GM18505 (cell line): ENCODE measurements at regions not wholly inside any gene's neighbourhood (a gene's known extent, or its start where the extent isn't known, plus 50 kb on each side); places are given as distances from the start of the nearest gene placed in this dataset.

ENCODE experiments used
- ATAC-seq: cut with Tn5 transposase; IDR thresholded peaks from one replicate; pipeline ENCODE4 v1.9.1; 2021; ENCODE audit not compliant: unreplicated experiment
- POLR2A ChIP-seq: IDR thresholded peaks from 4 replicates; pipeline ENCODE4 v1.6.1; 2011; ENCODE audit warnings: borderline replicate concordance; ENCODE audit not compliant: insufficient read depth, insufficient read length; ENCODE audit errors: extremely low read depth

DNA sequence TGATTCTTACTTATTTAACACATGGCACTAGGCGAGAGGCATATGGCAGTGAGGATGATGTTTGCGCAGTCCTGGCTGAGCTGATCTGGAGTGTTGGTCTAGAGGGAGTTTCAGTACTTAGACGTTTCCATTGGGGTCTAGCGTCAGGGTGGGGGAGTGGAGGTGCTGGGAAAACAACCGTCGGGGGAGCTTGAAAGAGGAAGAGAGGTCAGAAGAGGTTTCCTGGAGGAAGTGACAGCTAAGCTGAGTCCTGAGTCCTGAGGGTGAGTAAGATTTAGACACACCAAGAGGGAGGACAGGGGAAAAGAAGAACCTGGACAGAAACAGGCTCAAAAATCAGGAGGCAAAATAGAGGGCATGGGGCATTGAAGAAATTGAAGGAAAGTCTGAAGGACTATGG, 81.4 kb downstream of the ALOX5AP start:
- TF ChIP-seq POLR2A: no peak
- ATAC-seq: no peak

GRCh38 chr13:30818323-30818960, 83.1 kb downstream of the ALOX5AP start:
- no peak for ATAC-seq
- no peak for TF ChIP-seq POLR2A

DNA sequence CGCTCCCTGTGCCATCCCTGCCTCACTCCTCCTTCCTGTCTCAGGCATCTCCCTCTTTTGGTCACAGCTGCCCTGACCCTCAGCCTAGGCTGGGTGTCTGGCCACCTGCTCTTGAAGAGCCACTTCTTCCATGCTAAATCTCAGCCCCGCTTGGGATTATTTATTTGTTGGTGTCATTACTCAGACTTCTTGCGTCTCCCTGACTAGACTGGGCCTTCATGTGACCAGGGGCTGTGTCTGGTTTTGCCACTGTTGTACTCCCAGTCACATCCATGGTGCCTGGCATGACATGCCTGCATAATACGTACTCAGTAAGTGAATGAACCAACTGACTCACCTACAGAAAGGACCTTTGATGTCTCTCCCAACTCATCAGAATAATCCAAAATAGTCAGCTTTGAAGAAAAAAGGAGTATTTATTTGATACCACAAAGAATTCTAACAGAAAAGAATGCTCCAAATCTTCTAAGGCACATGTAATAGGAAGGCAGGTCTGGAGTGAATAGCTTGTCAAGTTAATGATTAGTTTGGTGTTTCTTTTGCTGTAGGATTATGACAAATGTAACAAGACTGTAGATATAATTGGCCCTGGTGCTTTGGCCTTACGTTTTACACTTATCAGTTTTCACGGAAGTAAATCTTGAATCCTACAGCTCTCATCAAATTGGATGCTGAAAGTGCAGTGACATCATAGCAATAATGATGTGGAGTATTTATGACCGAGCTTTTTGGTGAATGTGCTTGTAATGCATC, 84.0 kb downstream of the ALOX5AP start:
- TF ChIP-seq POLR2A: no peak
- ATAC-seq: no peak

DNA sequence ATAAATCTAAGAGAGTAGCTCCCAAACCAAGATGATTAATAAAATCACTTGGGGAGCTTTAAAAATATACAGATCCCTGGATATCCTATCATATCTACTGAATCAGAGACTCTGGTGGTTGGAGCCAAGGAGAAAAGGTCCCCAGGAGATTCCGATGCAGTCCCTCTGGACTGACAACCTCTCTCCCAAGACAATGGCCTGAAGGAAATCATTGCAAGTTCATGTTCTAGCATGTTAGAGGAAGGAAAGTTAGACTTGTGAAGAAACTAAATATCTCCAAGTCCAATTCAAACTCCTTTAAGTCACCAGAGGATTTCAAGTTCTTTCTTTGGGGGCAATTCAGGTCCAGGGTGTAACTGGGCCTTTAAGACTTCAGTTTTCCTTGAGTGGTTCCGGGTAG, 84.7 kb upstream of the MEDAG start:
- no peak for ATAC-seq
- TF ChIP-seq POLR2A: no peak

- no peak for TF ChIP-seq POLR2A
- ATAC-seq: no peak
Observed at GRCh38 chr13:30824651-30825050, 81.4 kb upstream of the MEDAG start.

DNA sequence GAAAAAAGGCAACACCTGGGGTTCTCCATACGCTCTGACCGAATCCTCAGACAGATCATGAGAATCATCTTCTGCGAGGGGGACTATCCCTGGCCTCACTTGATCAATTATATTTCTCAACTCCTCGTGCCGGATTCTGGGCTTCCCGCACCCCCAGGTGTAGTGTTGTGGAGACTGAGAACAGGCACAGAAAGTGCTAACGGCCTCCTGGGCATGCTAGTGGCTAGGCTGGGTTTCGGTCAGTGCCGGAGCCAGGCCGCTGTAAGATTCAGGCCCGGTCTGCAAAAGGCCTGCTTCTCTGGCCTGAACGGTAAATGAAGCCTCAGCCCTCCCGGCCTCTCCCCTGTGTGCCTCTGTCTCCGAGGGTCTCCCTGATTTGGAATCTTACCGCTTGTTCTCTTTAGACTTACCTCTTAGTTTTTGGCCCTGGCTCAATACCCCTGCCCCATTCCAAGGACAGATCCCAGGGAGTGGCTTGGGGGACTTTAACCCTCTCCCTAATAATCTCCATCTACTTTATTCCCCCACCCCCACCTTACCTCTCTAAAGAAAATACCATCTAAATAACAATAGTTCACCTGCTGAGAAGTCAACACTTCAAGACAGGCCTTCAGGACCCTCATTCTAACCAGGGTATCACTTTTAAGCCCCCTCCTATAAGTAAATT, 79.0 kb upstream of the MEDAG start:
- no peak for TF ChIP-seq POLR2A
- no peak for ATAC-seq

- no peak for TF ChIP-seq POLR2A
- no peak for ATAC-seq
Observed at GRCh38 chr13:30827578-30827925, 78.5 kb upstream of the MEDAG start.

DNA sequence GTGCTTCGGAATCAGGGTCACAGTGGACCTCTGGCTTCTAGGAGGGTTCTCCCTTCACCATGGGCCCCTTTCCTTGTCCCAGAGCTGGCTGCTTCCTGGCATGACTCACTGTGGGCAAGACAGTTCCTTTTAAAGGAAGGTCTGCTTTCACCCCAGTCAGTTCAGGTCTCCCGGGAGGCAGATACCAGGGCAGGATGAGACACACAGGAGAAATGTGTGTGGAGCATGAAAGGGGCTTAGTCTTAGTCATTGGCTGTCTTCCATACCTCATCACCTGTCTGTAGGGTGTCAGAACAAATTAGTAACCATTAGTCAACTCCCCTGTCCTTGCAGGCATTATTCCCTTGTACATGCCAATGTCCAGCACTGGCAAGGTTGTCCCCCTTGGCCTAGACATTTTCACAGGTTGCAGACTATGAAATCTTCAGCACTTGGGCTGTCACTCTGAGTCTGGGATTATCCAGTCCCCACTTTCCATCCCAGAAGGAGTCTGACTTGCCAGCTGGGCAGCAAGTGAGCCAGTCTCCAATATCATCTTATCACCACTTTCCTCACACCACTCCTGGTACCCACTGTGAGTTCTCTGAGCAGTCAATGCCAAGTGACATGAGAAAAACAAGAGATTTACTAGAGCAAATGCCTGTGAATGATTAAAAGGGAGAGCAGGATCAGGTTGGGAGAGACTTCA, 76.8 kb upstream of the MEDAG start:
- no peak for TF ChIP-seq POLR2A
- no peak for ATAC-seq

- TF ChIP-seq POLR2A: no peak
- ATAC-seq: no peak
Observed at GRCh38 chr13:30829833-30830637, 76.0 kb upstream of the MEDAG start.

DNA sequence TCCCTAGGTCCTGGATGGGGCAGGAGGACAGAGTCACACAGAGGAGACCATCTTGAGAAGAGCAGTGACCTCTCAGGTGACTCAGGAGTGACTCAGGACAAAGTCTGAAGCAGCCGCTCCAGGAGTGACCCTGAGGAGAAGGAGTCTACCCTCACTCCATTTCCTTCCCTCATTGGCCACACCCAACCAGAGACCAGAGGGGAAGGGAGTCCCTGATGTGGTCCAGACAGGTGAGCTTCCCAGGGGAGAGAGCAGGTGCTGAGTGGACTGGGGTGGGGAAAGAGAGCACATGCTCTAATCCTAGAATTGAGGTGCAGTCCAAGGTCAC, 75.5 kb upstream of the MEDAG start:
- no peak for TF ChIP-seq POLR2A
- ATAC-seq: no peak

DNA sequence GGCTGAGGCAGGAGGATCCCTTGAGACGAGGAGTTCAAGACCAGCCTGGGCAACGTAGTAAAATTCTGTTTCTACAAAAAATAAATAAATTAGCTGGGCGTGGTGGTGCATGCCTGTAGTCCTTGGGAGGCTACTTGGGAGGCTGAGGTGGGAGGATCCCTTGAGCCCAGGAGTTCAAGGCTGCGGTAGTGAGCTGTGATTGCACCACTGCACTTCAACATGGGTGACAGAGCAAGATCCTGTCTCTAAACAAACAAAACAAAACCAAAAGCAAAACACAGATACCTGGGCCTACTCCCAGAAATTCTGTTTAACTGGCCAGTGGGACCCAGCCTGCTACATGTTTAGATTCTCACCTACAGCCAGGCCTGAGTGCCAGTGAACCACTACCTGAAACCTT, 74.6 kb upstream of the MEDAG start:
- ATAC-seq: no peak
- no peak for TF ChIP-seq POLR2A

DNA sequence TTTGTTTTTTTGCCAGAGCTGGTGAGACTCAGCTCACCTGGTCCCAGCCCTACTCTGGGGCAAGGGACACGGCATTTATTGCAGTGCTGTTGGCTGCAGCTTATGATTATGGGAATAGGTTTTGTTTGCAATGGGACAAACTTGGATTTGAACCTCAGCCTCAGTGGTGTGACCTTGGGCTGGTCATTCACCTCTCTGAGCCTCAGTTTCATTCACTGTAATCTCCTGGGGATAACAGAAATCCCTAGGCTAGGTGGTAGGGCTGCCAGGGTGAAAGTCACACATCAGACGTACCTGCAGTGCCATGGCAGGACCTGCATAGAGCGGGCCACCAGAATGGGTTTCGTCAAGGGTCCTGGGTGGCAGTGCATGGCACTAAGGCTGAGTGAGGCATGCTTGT, 73.7 kb upstream of the MEDAG start:
- TF ChIP-seq POLR2A: no peak
- ATAC-seq: no peak

GRCh38 chr13:30832845-30833332, 73.2 kb upstream of the MEDAG start:
- no peak for TF ChIP-seq POLR2A
- no peak for ATAC-seq
